GM21360 (cell line): ENCODE measurements at regions not wholly inside any gene's neighbourhood (a gene's known extent, or its start where the extent isn't known, plus 50 kb on each side); places are given as distances from the start of the nearest gene placed in this dataset.

Source experiments
- ATAC-seq: cut with Tn5 transposase; IDR thresholded peaks from one replicate; pipeline ENCODE4 v1.9.1; 2021; ENCODE audit warnings: mild to moderate bottlenecking, moderate library complexity; ENCODE audit not compliant: unreplicated experiment

- ATAC-seq, result no peak
Observed at GRCh38 chr12:20212658-20213555, 155.4 kb upstream of the PDE3A start.

DNA sequence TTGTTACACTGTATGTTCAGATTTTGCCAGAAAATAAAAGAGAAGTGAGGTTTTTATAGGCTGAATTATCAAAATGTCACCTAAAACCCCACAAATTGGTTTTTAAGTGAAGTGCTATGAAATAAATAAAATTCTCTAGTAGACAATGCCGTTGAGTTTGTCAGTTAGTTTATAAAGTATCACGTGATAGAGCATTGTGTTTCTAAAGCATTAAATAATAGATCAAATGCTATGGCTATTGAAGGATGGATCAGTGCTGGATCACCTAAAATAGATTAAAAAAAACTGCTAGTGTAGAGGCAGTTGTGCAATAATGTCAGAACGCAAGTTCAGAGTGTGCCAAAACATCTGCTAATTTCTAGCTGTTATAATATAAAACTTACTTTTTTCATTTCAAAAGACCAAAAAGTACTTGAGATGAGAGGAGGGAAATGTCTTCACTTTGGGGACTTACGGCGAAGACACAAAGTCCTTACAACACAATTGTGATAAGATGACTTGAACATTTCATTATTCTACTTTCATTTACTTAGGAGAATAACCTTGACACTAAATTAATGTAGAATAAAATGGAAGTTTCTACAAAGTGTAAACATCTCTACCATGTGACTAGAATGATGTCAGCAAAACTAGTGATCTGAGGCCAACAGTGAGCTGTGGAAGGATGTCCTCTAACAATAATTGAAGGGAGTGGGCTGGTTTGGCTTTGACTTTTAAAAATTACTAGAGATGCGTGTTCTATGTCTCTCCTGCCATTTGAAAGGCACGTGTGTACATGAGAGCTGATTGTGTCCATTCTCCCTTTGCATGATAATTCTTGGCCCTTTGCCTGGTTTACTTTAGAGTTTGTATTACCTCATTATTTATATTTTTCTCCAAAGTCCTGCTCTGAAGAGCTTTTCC, 154.4 kb upstream of the PDE3A start:
- ATAC-seq, result no peak

DNA sequence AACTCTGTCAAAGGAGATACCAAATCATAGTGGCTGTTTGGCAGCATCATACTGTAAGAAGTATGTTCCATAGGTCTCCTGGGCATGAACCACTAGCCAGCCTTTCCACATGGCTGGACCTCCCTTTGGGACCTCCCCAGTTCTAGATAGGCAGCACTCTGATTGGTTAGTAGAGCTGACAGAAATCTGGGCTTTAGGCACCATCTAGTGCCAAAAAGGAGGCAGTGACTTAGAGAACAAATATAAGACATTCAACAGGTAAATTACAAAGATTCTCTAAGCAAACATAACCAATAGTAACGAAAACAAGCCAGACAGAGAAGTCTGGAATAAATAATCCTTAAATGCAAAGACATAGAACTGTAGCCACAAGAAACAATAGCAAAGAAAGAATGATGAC, 148.0 kb upstream of the PDE3A start:
- no peak for ATAC-seq

DNA sequence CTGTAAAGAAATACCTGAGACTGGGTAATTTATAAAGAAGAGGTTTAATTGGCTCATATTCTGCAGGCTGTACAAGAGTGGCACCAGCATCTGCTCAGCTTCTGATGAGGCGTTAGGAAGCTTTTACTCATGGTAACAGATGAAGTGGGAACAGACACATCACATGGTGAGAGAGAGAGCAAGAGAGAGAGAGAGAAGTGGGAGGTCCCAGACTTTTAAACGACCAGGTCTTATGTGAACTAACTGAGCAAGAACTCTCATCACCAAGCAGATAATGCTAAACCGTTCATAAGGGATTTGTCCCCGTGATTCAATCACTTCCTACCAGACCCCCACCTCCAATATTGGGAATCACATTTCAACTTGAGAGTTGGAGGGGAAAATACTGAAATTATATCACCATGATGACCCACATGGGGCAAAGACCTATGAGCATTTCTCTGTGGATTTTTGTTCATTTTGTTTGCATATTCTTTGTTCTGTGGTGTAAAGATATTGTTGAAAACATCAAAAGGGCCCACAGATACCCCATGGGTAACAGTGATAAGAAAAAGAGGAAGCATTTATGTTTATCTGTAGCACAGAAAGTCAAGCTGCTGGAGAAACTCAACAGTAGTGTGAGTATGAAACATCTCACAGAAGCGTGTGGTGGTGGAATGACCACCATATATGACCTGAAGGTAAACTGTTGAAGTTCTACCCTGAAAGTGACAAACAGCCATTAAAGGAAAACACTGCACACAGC, 135.2 kb upstream of the PDE3A start:
- no peak for ATAC-seq

- ATAC-seq, result no peak
Observed at GRCh38 chr12:20234474-20234873, 133.9 kb upstream of the PDE3A start.

GRCh38 chr12:20237091-20237490, 131.2 kb upstream of the PDE3A start:
- no peak for ATAC-seq

DNA sequence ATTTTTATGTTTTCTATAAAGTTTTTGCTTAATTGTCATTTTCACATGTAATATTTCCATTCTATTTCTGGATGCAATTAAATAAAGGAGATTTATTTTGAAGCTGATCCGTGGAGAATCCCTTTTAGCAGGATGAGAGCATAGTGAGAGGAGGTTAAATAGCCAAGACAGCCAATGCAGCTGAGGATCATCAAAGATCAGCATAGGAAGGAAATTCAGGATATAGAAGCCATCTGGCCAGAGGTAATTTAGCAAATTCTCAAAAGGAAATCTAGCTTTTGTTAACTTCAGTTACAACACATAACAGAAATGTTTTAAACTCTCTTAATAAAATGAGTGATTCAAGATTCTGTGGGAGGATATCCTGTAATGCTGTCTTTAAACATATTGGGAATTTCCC, 122.8 kb upstream of the PDE3A start:
- no peak for ATAC-seq

DNA sequence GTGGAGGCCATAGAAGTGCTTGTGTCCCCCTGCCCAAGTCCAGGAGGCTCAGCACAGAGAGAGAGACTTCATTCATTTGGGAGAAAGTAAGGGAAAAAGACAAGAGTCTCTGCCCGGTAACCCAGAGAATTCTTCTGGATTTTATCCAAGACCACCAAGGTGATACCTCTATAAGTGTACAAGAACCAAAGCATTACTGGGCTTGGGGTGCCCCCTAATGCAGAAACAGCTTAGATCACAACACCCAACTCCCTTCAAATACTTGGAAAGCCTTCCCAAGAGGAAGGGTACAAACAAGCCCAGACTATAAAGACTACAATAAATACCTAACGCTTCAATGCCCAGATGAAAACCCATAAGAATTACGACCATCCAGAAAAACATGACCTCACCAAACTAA, 119.7 kb upstream of the PDE3A start:
- no peak for ATAC-seq

- ATAC-seq, result no peak
Observed at GRCh38 chr12:20250761-20251160, 117.6 kb upstream of the PDE3A start.

DNA sequence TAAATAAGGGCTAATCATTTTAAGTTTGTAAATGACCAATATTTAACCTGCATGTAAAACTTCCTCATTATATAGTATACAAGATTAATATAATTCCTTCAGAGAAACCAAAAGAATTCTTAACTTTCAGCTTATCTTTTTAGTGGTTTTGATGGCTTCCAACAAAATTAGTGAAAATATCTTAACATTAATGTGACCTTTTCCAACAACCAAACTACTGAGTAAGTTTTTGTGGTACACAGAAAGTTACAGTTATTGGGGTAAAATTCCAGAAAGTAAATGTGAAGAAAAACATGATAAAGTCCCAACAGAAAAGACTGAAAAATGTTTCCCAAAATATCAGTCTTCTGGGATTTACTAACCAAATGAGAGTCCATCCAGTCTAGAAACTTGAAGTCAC, 111.0 kb upstream of the PDE3A start:
- no peak for ATAC-seq

- no peak for ATAC-seq
Observed at GRCh38 chr12:20259786-20260185, 108.6 kb upstream of the PDE3A start.

DNA sequence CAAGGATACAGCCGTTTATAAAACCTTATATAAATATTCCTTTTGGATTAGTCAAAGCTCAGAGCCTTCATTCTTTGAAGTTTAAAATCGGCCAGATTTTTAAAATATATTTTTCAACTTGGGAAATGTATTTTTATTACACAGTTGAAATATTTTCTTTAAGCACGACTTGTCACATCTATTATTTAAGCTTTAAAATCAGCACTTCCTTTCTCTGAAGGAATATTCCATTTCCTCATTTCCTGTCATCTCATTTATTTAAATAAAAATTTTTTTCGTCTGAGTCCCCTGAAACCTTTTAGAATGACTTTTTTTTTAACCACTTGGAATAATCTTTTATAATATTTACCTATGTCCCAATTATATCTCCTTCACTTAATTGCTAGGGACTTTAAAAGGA, 107.5 kb upstream of the PDE3A start:
- ATAC-seq, result no peak

- ATAC-seq, result no peak
Observed at GRCh38 chr12:20262119-20262518, 106.2 kb upstream of the PDE3A start.

DNA sequence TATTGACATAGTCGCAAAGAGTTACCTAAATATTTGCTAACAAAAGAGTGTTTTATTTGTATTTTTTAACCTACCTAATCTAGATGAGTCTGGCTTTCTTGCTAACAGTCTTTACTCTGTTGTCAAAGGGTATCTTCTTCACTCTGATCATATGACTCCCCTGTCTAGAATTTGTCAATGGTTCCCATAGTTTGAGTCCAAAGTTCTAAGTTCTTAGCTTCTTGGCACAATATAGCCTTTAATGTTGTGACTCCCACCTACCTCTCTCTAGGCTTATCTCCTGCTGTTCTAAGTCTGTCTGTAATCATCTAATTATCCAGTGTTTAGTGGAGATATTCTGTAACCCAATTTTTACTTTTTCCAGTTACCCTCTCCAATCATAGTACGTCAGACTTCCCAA, 104.3 kb upstream of the PDE3A start:
- ATAC-seq, result no peak

GRCh38 chr12:20264608-20265114, 103.7 kb upstream of the PDE3A start:
- ATAC-seq, result no peak

DNA sequence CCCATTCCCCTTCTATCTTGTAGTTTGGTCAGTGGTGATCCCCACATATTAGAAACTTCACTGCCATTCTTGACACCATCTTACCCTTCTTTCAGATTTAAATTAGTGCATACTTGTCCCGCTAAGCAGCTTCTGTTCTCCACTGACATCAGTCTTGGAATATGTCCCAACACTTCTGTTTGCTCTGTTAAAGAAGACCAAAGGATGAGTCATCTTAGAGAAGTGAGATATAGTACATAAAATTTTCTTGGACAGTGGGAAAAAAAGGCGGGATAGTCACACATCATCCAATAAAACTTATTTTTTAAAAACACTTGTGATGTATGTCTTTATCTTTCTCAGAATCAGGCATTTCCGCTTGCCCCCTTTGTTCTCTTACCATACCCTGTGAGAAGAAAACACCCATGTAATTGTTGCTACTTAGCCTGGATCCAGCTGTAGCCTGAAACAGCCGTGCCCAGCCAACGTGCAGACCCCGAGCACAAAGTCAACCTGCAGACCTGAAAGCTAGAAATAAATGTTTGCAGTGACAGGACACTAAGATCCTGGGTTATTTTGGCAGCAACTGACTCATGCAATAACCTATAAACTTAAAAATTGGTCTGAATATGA, 100.1 kb upstream of the PDE3A start:
- ATAC-seq, result no peak

GRCh38 chr12:20268771-20269170, 99.6 kb upstream of the PDE3A start:
- no peak for ATAC-seq

- no peak for ATAC-seq
Observed at GRCh38 chr12:20269337-20270067, 98.8 kb upstream of the PDE3A start.

- no peak for ATAC-seq
Observed at GRCh38 chr12:20270557-20270956, 97.8 kb upstream of the PDE3A start.

GRCh38 chr12:20272161-20272560, 96.2 kb upstream of the PDE3A start:
- no peak for ATAC-seq
